ENCODE measurements at regions not wholly inside any gene's neighbourhood (a gene's known extent, or its start where the extent isn't known, plus 50 kb on each side); places are given as distances from the start of the nearest gene placed in this dataset.

GRCh38 chr14:42248131-42248530, 641.5 kb downstream of the LRFN5 start:
- DNase-seq, result no peak

- DNase-seq, result no peak
Observed at GRCh38 chr14:42241101-42241500, 634.4 kb downstream of the LRFN5 start.

GRCh38 chr14:42229976-42230375, 623.3 kb downstream of the LRFN5 start:
- DNase-seq, result no peak

GRCh38 chr14:42229294-42229693, 622.6 kb downstream of the LRFN5 start:
- DNase-seq, result no peak

- peak; percentile 79 for DNase-seq
Observed at GRCh38 chr14:42228611-42229010, 621.9 kb downstream of the LRFN5 start.

- peak; percentile 82 for DNase-seq
Observed at GRCh38 chr14:42224053-42224888, 617.6 kb downstream of the LRFN5 start.

GRCh38 chr14:42222924-42223471, 616.3 kb downstream of the LRFN5 start:
- DNase-seq, result peak; percentile 20

- peak; percentile 24 for DNase-seq
Observed at GRCh38 chr14:42214981-42215491, 608.4 kb downstream of the LRFN5 start.

GRCh38 chr14:42200957-42201356, 594.3 kb downstream of the LRFN5 start:
- DNase-seq, result no peak

- peak; percentile 48 for DNase-seq
Observed at GRCh38 chr14:42198010-42198409, 591.3 kb downstream of the LRFN5 start.

- DNase-seq, result peak; percentile 20
Observed at GRCh38 chr14:42192738-42193653, 586.3 kb downstream of the LRFN5 start.

- DNase-seq, result no peak
Observed at GRCh38 chr14:42190744-42191143, 584.1 kb downstream of the LRFN5 start.

- no peak for DNase-seq
Observed at GRCh38 chr14:42187846-42188245, 581.2 kb downstream of the LRFN5 start.

- DNase-seq, result peak; percentile 6
Observed at GRCh38 chr14:42185718-42186117, 579.0 kb downstream of the LRFN5 start.

- no peak for DNase-seq
Observed at GRCh38 chr14:42174357-42174756, 567.7 kb downstream of the LRFN5 start.

GRCh38 chr14:42173206-42173605, 566.5 kb downstream of the LRFN5 start:
- no peak for DNase-seq

GRCh38 chr14:42172304-42172703, 565.6 kb downstream of the LRFN5 start:
- DNase-seq, result no peak

GRCh38 chr14:42163136-42163535, 556.5 kb downstream of the LRFN5 start:
- DNase-seq, result no peak

GRCh38 chr14:42159138-42159537, 552.5 kb downstream of the LRFN5 start:
- no peak for DNase-seq

- peak; percentile 40 for DNase-seq
Observed at GRCh38 chr14:42149609-42150261, 543.1 kb downstream of the LRFN5 start.

- no peak for DNase-seq
Observed at GRCh38 chr14:42145766-42146165, 539.1 kb downstream of the LRFN5 start.

- DNase-seq, result no peak
Observed at GRCh38 chr14:42143114-42143513, 536.4 kb downstream of the LRFN5 start.

GRCh38 chr14:42141328-42141727, 534.7 kb downstream of the LRFN5 start:
- no peak for DNase-seq
